ENCODE measurements at regions not wholly inside any gene's neighbourhood (a gene's known extent, or its start where the extent isn't known, plus 50 kb on each side); places are given as distances from the start of the nearest gene placed in this dataset.

- DNase-seq: no peak
Observed at GRCh38 chrX:68944211-68944610, 115.4 kb downstream of the EFNB1 start.

GRCh38 chrX:68942840-68943239 lies 114.0 kb downstream of the EFNB1 start:
- no peak for DNase-seq

- DNase-seq: no peak
Observed at GRCh38 chrX:68942104-68942503, 113.3 kb downstream of the EFNB1 start.

- DNase-seq: no peak
Observed at GRCh38 chrX:68941385-68941952, 112.6 kb downstream of the EFNB1 start.

- no peak for DNase-seq
Observed at GRCh38 chrX:68940601-68941000, 111.8 kb downstream of the EFNB1 start.

- DNase-seq: no peak
Observed at GRCh38 chrX:68939868-68940267, 111.0 kb downstream of the EFNB1 start.

- no peak for DNase-seq
Observed at GRCh38 chrX:68938244-68939004, 109.6 kb downstream of the EFNB1 start.

GRCh38 chrX:68937581-68937980 lies 108.8 kb downstream of the EFNB1 start:
- no peak for DNase-seq

GRCh38 chrX:68936608-68937007 lies 107.8 kb downstream of the EFNB1 start:
- peak; percentile 51 for DNase-seq

GRCh38 chrX:68936126-68936525 lies 107.3 kb downstream of the EFNB1 start:
- DNase-seq: no peak

GRCh38 chrX:68935362-68935761 lies 106.5 kb downstream of the EFNB1 start:
- no peak for DNase-seq

GRCh38 chrX:68934922-68935321 lies 106.1 kb downstream of the EFNB1 start:
- DNase-seq: no peak

GRCh38 chrX:68934421-68934820 lies 105.6 kb downstream of the EFNB1 start:
- no peak for DNase-seq

GRCh38 chrX:68932611-68933010 lies 103.8 kb downstream of the EFNB1 start:
- DNase-seq: no peak

GRCh38 chrX:68931345-68931744 lies 102.5 kb downstream of the EFNB1 start:
- DNase-seq: no peak

GRCh38 chrX:68930542-68931317 lies 101.9 kb downstream of the EFNB1 start:
- DNase-seq: no peak

- no peak for DNase-seq
Observed at GRCh38 chrX:68929332-68930150, 100.7 kb downstream of the EFNB1 start.

GRCh38 chrX:68928401-68928800 lies 99.6 kb downstream of the EFNB1 start:
- no peak for DNase-seq

- no peak for DNase-seq
Observed at GRCh38 chrX:68927178-68927577, 98.4 kb downstream of the EFNB1 start.

GRCh38 chrX:68923147-68923546 lies 94.3 kb downstream of the EFNB1 start:
- DNase-seq: no peak

- no peak for DNase-seq
Observed at GRCh38 chrX:68922013-68922412, 93.2 kb downstream of the EFNB1 start.

- no peak for DNase-seq
Observed at GRCh38 chrX:68920561-68920960, 91.7 kb downstream of the EFNB1 start.

- DNase-seq: no peak
Observed at GRCh38 chrX:68919707-68920106, 90.9 kb downstream of the EFNB1 start.
